Head of caudate nucleus (tissue), 42 donors: ENCODE measurements at regions not wholly inside any gene's neighbourhood (a gene's known extent, or its start where the extent isn't known, plus 50 kb on each side); places are given as distances from the start of the nearest gene placed in this dataset.
A peak's percentile ranks its signal among the peaks of the same experiment; 100 is the strongest.

ENCODE experiments used
- DNase-seq, 42 donors: peaks; one replicate each; pipeline versions ENCODE4 v3.0.0 to v3.0.0-alpha.2; 2020 to 2021; ENCODE audit warnings: mixed read lengths in 7 of 42
- intact Hi-C: fragments of 100-400 bp; cut with DNase I; formaldehyde crosslinking; loops from one replicate; pipeline ENCODE4 v1.15.0; 2022

DNA sequence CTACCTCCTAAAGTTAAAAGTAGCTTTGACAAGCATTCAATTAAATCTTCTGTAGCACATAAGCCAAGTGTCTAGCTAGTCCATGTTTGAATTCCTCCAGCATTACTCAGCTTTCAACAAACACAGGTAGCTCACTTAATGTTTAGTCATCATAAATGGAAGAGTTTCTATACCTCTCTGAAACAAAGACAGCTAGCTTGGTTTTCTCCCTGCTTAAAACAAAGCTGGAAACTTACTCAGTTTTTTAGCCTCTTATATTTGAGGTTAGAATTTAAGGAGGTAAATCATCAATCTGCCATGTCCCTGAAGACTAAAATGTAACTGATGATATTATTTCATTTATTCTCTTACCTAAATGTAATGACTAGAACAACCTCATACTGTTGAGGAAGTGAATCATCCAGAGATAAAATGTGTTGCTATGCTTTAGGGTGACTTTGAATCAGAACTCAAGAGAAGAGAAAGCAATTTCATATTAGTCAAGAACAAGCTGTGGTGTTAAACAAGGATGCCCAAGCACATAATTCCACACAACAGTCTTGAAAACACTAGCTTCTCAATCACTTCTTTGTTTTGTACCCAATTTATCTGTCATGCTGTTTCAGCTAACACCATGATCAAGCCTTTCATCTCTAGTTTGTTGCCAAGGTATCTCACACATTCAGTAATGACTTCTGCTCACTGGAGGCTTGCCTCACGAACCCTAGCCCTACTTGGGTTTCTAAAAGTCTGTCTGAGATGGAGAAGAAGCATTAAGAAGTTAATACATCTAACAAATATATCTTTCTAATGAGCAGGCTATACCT, 251.9 kb downstream of the EPM2A start:
- no peak for DNase-seq
- intact Hi-C loops = no loop called here

DNA sequence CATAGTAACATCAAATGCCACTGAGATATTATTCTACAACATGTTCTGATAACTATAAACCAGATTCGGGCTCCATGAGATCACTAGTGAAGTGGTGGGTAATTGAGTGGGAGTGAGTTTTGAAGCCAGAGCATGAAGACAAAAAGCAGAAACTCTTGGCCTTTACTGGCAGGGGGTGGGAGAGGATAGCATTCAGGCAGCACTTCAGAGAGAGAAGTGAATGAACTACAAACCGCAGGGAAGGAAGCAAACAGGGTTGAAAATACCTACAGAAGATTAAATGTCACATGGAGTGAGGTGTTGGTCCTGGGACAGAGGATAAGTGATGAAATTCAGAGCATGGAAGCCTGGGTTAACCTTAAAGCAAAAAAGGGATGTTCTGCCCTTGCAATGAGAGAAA, 250.0 kb downstream of the EPM2A start:
- DNase-seq = no peak
- intact Hi-C loops = no loop called here

DNA sequence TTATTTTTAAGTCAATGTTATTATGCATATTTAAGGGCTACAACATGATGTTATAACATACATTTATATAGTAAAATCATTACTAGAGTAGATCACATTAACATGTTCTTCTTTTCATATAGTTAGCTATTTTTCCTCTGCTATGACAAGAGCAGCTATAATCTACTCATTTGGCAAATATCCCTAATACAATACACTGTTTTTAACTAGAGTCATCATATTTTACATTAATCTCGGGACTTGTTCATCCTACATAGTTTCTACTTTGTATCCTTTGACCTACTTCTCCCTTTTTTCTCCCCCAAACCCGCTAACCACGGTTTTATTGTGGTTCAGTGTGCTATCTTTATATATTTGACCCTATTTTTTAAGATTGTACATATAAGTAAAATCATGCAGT, 249.0 kb downstream of the EPM2A start:
- intact Hi-C loops = no loop called here
- DNase-seq = no peak

DNA sequence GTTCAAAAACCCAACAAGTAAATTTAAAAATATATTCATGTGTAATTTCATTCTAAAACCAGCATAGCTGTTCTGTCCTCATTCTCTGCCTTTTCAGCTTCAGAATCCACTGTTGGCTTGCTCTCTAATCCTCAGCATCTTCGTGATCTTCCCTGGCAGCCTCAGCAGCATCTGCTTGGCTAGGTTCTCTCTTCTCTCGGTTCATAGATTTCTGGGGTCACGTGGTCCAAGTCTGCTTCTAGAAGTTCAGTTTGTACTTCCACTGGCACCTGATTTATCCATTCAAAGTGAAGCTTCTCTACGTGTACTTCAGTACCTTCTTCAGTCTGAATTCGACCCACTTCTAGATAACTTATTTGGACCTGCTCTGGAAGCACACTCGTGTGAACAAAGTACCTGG, 245.7 kb downstream of the EPM2A start:
- intact Hi-C loops = no loop called here
- DNase-seq = no peak

DNA sequence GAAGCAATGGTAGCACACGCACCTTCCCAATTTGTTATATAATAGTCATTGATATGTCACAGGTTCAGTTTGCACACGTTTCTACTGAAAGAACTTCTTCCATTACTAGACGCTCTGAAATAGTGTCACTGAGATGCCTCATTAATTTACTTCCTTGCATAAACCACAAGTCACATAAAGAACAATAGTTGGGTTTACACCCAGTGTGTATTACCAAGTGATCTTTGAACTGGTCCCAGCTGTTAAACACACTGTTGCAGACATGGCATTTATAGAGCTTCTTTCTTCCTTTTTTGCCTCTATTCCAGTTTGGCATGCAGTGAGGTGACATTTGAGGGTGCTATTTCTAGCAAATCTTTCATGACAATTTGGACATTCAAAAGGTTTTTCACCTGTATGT, 245.3 kb downstream of the EPM2A start:
- intact Hi-C loops = no loop called here
- DNase-seq = no peak

DNA sequence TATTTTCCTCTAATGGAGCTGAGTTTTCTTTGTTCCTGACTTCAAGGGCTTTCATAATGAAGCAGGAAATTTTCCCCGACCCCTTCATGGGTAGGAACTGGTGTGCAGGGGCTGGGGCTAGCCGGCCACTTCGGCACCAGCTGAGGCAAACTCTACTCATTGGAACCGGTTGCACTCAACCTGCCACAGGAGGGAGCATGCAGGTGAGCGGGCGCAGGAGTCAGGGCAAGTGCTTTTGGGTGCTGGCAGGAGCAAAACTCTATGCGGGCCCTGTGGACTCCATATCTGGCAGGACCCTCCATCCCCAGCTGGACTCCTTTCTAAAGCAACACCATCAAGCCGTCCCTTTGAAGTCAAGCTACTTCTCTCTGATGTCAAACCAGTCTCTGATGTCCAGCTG, 244.2 kb downstream of the EPM2A start:
- intact Hi-C loops = no loop called here
- no peak for DNase-seq

DNA sequence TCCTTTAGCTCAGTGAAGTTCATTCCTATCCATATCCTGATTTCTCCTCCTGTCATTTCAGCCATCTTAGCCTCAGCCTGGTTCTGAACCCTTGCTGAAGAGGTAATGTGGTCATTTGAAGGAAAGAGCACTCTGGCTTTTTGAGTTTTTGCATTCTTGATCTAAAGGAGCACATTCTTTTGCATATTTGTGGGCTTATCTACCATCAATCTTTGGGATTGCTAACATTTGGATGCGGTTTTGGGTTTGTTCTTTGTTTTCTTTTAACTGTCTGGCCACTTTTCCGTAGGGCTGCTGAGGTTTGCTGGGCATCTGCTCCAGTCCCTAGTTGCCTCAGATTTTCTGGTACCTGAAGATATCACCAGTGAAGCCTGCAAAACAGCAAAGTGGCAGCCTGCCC, 238.3 kb downstream of the EPM2A start:
- intact Hi-C loops = no loop called here
- DNase-seq = no peak

DNA sequence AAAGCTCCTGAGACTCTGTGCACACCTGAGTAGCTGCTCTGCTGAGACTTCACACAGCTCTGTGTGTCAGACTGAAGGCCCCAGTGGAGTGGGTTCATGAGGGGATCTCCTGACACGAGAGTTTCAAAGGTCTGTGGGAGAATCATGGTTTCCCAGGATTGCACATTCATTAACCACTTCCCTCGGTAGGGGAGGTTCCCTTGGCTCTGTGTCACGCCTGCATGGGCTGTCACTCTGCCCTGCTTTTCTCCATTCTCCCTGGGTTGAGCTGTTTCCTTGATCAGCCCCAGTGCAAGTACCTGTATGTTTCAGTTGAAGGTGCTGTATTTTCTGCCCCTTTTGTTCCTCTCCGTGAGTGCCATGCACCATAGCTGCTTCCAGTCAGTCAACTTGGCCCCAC, 236.9 kb downstream of the EPM2A start:
- intact Hi-C loops = no loop called here
- no peak for DNase-seq

DNA sequence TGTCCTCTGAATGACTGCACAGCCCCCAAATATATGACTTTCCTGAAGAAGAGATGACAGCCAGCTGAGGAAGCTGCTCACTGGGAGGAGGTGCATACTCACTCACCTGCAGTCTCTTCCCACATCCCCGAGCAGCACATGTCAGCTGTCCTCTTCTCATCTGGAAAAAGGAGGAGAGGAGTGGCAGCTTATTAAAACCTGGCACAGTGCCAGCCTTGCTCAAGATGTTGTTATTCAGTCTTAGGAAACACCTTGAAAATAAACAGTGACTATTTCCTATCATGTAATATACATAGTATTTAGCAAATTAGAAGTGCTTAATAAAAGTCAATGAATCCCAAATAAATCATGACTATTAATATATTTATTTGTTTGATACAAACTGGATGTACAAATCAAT, 232.9 kb downstream of the EPM2A start:
- intact Hi-C loops = no loop called here
- peak in 2 of 42 donors; percentile 6 for DNase-seq

DNA sequence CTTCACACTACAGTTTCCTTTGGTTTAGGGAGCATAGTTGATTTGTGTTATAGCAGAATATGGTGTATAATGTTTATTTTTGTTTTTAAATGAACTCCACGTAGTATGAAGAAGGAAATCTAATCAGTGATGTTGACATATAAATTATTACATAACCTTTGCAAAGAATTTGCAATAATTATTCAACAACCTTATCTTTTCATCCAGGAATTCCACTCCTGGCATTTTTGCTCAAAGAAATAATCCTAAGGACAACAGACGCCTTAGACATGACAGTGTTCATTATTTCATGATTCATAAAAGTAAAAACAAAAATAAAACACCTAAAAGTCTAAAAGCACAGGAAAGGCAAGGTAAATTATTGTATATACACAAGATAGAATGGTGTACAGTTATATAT, 229.2 kb downstream of the EPM2A start:
- DNase-seq = no peak
- intact Hi-C loops = no loop called here

DNA sequence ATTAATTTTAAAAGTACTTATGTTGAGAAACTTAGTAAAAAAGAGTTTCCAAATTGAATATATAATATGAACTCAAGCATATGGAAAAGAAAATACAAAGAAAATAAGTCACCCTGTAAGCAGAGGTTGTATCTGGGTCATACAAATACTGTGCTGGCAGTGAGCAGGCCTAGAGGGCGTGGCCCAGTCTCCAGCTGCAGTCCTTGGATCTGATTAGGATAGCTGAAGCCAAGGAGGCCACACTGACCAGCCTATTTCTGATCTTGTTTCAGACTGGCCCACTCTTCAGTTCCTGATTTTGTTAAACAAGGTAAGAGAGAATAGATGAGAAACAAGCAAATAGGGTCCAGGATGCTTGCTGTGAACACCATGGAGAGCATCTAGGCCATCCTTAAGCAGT, 228.8 kb downstream of the EPM2A start:
- intact Hi-C loops = no loop called here
- DNase-seq = peak in 1 of 42 donors; percentile 9

DNA sequence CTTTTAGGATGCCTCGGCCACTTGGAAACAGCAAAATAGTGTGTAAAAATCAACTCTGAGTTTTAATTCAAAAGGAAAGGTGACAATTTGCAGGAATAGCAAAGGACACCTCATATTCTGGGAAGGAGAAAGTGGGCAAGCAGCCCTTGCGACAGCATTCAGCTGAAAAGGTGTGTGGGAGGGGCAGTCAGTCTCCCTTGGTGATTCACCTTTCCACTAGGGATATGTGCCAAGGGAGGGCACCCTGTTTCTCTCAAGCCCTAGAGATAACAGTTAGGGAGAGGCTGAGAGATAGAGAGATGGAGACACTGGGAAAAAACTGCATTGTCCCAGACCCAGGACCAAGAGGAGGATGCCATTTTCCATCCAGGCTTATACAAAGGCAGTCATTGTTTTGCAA, 228.1 kb downstream of the EPM2A start:
- no peak for DNase-seq
- intact Hi-C loops = no loop called here

DNA sequence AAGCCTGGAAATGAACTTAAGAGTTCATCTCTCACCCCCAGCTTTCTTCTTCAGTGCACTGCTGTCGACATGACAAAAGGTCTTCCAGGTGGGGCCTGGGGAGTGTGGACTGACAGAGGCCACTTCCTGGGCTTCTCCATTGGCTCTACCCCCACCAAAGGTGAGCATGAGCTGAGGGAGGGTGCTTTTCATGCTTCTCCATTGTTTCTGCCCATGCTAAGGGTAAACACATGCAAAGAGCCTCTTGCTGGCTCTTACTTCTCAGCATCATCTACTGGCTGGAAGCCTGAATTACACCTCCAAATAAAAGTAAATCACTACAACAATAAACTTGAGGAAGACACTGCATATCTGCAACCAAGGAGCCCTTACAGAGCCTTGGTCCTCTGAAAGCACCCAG, 227.2 kb downstream of the EPM2A start:
- intact Hi-C loops = no loop called here
- no peak for DNase-seq

DNA sequence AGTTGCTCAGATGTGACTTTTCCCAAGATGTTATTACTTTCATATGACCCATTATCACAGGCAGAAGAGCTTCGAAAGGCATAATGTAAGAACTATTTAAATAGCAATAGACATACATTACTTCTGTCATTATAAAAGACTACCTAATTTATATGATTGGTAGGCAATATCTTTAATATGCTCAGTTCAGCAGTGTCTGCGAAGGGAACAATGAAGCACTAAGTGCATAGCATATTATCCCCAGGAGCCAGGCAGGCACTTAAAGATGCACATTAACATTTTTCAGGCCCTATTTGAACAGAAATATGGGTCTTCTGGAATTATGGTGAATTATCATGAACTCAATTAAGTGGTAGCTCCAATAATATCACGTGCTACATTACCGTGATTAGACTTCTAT, 217.8 kb downstream of the EPM2A start:
- DNase-seq = no peak
- intact Hi-C loops = no loop called here

DNA sequence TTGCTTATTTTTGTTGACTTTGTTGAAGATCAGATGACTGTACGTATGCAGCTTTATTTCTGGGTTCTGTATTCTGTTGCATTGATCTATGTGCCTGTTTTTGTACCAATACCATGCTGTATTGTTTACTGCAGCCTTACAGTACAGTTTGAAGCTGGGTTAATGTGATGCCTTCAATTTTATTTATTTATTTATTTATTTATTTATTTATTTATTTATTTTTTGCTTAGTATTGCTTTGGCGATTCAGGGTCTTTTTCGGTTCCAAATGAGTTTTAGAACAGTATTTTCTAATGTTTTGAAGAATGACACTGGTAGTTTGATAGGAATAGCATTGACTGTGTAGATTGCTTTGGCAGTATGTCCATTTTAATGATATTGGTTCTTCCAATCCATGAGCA, 210.3 kb downstream of the EPM2A start:
- intact Hi-C loops = no loop called here
- no peak for DNase-seq

DNA sequence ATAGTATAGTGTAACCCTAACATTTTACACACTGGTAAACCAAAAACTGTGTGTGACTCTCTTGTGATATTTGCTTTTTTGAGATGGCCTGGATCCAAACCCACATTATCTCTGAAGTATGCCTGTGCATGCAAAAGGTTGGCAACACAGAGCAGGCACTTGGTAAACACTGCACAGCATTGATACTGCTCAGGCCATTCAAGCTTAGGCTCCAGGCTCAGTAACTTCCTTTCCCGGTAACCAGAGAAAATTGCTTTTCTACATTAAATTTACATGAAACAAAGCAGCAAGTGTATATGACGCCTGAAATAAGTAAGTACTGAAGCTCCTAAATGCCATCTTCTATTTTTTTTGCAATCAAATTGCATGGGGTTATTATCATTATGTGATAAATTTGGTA, 205.7 kb downstream of the EPM2A start:
- intact Hi-C loops = no loop called here
- DNase-seq = no peak

DNA sequence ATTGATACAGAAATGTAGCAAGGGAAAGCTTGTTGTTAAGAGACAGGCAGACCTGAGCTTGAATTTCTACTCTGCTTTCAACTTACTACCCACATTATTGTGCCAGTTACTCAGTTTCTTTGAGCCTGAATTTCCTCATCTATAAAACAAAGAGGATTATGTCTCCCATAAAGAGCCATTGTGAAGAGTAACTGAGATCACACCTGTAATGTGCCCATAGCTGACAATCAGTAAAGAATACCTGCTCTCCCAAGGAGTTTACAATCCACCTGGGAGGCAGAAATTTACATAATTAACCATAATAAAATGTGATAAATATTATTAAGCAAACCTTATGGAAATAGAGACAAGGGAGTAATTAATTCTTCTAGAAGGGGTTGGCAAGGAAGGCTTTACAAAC, 204.9 kb downstream of the EPM2A start:
- intact Hi-C loops = no loop called here

DNA sequence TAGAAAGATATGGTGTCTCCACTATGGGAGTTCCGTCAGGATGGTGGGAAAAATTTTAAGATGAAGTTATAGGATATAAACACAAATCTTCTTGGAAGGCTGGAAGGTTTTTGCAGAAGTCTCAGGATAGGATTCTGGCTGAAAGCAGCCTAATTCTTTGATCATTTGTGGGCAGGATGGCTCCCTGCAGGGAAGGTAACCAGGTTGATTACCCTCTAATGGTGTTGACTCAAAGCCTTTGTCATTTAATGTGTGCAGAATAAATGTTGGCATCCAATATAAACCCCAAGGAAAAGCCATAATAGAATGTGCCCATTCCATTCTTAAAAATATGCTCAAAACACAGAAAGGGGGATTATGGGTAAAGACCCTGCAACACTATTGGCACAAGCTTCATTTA, 204.3 kb downstream of the EPM2A start:
- DNase-seq = no peak
- intact Hi-C loops = no loop called here

More for the DNA sequence above, 204.9 kb downstream of the EPM2A start:
- no peak for DNase-seq

DNA sequence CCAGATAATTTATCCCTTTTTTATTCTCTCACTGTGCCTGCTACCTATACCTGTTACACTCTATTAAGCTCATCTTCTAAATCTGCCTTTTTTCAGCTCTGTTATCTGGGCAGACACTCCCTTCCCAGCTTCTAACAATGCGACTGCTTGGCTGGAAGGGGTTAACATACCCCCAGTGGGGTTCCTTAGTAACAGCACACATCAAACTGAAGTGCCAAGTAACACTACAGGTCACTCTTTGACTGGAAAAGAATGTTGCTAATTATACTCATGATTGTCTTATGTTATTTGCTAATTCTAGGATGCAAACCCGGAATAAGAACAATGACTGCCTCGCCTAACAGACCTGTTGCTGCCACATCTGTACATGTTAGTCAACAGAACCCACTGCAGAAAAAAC, 203.5 kb downstream of the EPM2A start:
- intact Hi-C loops = no loop called here

DNA sequence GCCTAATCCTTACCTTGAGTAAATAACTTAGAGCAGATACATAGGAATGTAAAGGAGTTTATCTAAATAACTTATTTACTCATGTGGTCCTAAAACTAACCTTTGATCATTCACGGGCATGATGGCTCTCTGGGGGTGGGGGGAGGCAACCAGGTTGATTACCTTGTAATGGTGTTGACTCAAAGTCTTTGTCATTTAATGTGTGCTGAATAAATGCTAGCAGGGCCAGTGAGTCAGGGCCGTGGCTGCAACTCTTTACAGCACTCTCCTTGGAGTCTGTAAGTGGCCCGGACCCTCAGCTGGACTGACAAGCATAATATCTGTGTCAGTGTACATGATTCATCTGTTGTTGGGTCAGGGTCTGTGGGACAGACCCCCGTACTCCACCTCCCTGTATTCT, 203.0 kb downstream of the EPM2A start:
- no peak for DNase-seq
- intact Hi-C loops = no loop called here

More for the DNA sequence above, 203.5 kb downstream of the EPM2A start:
- no peak for DNase-seq

DNA sequence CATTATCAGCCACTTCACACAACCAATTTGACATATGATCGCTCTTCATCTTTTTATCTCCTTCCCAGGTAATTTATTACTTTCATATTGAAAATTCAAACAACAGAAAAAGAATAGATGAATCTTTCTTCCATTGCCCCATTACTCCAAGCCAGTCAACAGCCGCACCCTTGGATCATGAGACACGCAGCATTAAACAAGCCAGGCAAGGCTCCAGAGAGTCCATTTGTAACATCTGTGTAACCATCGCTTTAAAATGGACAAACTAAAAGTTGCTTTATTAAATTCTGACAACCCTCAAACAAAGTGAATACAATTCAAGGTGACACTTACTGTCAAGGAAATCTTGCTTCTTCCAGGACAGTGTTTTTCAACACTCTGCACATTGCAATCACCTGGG, 200.3 kb downstream of the EPM2A start:
- DNase-seq = no peak
- intact Hi-C loops = no loop called here

DNA sequence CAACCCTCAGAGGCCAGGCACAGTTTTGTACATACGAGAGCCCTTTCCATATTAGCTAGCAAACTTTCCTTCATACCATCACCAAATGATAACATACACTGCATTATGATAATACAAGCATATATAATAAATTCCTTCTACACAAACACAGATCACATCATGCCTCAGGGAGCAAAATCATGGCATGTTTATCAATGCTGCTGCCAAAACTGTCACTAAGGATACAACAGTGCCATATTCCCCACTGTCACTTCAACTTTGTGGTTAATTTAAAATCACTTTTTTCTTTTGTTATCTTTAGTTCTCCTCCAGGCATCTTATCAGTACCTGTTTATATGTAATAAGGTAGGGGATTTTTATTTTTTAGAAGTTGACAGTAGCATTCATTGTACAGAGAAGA, 196.3 kb downstream of the EPM2A start:
- DNase-seq = no peak
- intact Hi-C loops = no loop called here
